ENCODE measurements at regions not wholly inside any gene's neighbourhood (a gene's known extent, or its start where the extent isn't known, plus 50 kb on each side); places are given as distances from the start of the nearest gene placed in this dataset.

DNA sequence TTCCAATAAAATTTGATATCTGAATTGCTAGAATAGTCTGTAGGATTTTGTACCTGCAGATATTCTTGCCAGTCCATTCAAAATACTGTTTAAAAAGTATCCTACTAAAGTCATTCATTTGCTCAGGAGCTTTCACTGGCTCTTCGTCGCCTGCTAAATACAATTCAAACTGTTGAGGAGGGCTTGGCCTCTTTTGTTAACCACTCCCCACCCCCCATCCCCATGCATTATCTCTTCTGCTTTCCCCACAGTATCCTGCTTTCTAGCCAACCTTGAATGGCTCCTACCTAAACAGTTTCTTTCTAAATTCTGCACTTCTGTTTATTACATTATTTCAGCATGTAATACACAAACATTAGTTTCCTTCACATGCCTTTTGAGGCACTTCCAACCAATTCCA is 230.8 kb downstream of the CPE start:
- TF ChIP-seq RAD21 (IDR thresholded peaks at IDR 0.05) (no peak), SP1 (IDR thresholded peaks at IDR 0.05) (no peak), REST (IDR thresholded peaks at IDR 0.05) (no peak), HNF4G (IDR thresholded peaks at IDR 0.05) (no peak), YY1 (IDR thresholded peaks at IDR 0.05) (no peak), RXRA (IDR thresholded peaks at IDR 0.05) (no peak), MAX (IDR thresholded peaks at IDR 0.05) (no peak)
- TF ChIP-seq, protein P1, sequence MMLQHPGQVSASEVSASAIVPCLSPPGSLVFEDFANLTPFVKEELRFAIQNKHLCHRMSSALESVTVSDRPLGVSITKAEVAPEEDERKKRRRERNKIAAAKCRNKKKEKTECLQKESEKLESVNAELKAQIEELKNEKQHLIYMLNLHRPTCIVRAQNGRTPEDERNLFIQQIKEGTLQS (IDR thresholded peaks at IDR 0.05): no peak
- 80% methylated on average over 2 of the region's 2 CpGs for WGBS

GRCh38 chr4:165610679-165611437 is 232.1 kb downstream of the CPE start:
- no peaks in the 10 kb centered on the region for H3K36me3 ChIP-seq (ENCODE audit: control insufficient read depth in 4 of 4, insufficient read depth in 3 of 4, low read depth in 1 of 4, low read length in 3 of 4)
- H3K4me1 ChIP-seq (ENCODE audit: control insufficient read depth in 4 of 4, insufficient read depth in 4 of 4, low read length in 3 of 4): no peaks in the 10 kb centered on the region
- DNase-seq (ENCODE audit: low spot score): no peak
- no peak overlapping the region for H3K27ac ChIP-seq (ENCODE audit: low read depth in 1 of 2, low read length in 2 of 2)
- no peak overlapping the region for H3K9ac ChIP-seq (ENCODE audit: low read depth in 1 of 2, low read length in 2 of 2)
- H3K4me3 ChIP-seq (ENCODE audit: low read depth in 1 of 3, low read length in 3 of 3): no peak overlapping the region
- WGBS: 73% methylated on average over 6 of the region's 6 CpGs
- H3K27me3 ChIP-seq (ENCODE audit: control insufficient read depth in 4 of 4, insufficient read depth in 4 of 4, low read length in 3 of 4): no peaks in the 10 kb centered on the region
- no peaks in the 10 kb centered on the region for H3K9me3 ChIP-seq (ENCODE audit: control insufficient read depth in 4 of 4, low read length in 3 of 4)
- TF ChIP-seq YY1 (IDR thresholded peaks at IDR 0.05) (no peak), RAD21 (IDR thresholded peaks at IDR 0.05) (no peak), RXRA (IDR thresholded peaks at IDR 0.05) (no peak), FOXA2 (IDR thresholded peaks at IDR 0.05) (no peak), EGR1 (IDR thresholded peaks at IDR 0.05; ENCODE audit: low read depth in 2 of 2) (no peak), GABPA (IDR thresholded peaks at IDR 0.05 in 1 of 2, conservative IDR thresholded peaks at IDR 0.05 in 1 of 2) (no peak), HNF4G (IDR thresholded peaks at IDR 0.05) (no peak), TAF1 (conservative IDR thresholded peaks at IDR 0.05) (no peak)
- TF ChIP-seq, protein P2, sequence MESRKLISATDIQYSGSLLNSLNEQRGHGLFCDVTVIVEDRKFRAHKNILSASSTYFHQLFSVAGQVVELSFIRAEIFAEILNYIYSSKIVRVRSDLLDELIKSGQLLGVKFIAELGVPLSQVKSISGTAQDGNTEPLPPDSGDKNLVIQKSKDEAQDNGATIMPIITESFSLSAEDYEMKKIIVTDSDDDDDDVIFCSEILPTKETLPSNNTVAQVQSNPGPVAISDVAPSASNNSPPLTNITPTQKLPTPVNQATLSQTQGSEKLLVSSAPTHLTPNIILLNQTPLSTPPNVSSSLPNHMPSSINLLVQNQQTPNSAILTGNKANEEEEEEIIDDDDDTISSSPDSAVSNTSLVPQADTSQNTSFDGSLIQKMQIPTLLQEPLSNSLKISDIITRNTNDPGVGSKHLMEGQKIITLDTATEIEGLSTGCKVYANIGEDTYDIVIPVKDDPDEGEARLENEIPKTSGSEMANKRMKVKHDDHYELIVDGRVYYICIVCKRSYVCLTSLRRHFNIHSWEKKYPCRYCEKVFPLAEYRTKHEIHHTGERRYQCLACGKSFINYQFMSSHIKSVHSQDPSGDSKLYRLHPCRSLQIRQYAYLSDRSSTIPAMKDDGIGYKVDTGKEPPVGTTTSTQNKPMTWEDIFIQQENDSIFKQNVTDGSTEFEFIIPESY (IDR thresholded peaks at IDR 0.05): no peak
- TF ChIP-seq, protein P1 (IDR thresholded peaks at IDR 0.05): no peak

More for the DNA sequence above, 230.8 kb downstream of the CPE start:
- Histone ChIP-seq H3K9ac (ENCODE audit: low read depth in 1 of 2, low read length in 2 of 2) (no peak overlapping the region), H3K27me3 (ENCODE audit: control insufficient read depth in 4 of 4, insufficient read depth in 4 of 4, low read length in 3 of 4) (no peaks in the 10 kb centered on the region), H3K4me3 (ENCODE audit: low read depth in 1 of 3, low read length in 3 of 3) (no peak overlapping the region), H3K4me1 (ENCODE audit: control insufficient read depth in 4 of 4, insufficient read depth in 4 of 4, low read length in 3 of 4) (no peaks in the 10 kb centered on the region), H3K9me3 (ENCODE audit: control insufficient read depth in 4 of 4, low read length in 3 of 4) (no peaks in the 10 kb centered on the region), H3K36me3 (ENCODE audit: control insufficient read depth in 4 of 4, insufficient read depth in 3 of 4, low read depth in 1 of 4, low read length in 3 of 4) (no peaks in the 10 kb centered on the region), H3K27ac (ENCODE audit: low read depth in 1 of 2, low read length in 2 of 2) (no peak overlapping the region)
- DNase-seq (ENCODE audit: low spot score): no peak
